OCI-LY3 (cell line): ENCODE measurements at regions not wholly inside any gene's neighbourhood (a gene's known extent, or its start where the extent isn't known, plus 50 kb on each side); places are given as distances from the start of the nearest gene placed in this dataset.

ENCODE experiments used
- H2AFZ ChIP-seq: fragments of 200-600, 300-600 bp; shearing (Covaris generic); 2 replicates; pipeline ENCODE4 v1.6.0; 2014; ENCODE audit warnings: antibody characterized with exemption, low read depth, low read length
- H3K27ac ChIP-seq: fragments of 200-600, 300-600 bp; sonication (generic); 2 replicates; pipeline ENCODE4 v1.5.1; 2014; ENCODE audit warnings: mild to moderate bottlenecking, low read length, moderate library complexity, mixed read lengths
- H3K27me3 ChIP-seq: fragments of 200-600, 300-600 bp; sonication (generic); 2 replicates; pipeline ENCODE4 v1.6.1; 2014; ENCODE audit warnings: low read depth, low read length, mixed read lengths
- H3K36me3 ChIP-seq: fragments of 200-600, 300-600 bp; sonication (generic); replicated peaks from 2 replicates; pipeline ENCODE3; 2014; ENCODE audit warnings: low read depth, low read length, mixed read lengths
- H3K4me1 ChIP-seq: fragments of 300-600, 200-600 bp; sonication (generic); 2 replicates; pipeline ENCODE4 v1.6.1; 2014; ENCODE audit warnings: low read length, mixed read lengths
- H3K4me2 ChIP-seq: fragments of 200-600, 300-600 bp; sonication (generic); 2 replicates; pipeline ENCODE4 v1.6.1; 2014; ENCODE audit warnings: low read length, mixed read lengths
- H3K4me3 ChIP-seq: fragments of 300-600, 200-600 bp; sonication (generic); 2 replicates; pipeline ENCODE4 v1.5.1; 2014; ENCODE audit warnings: antibody characterized with exemption, mild to moderate bottlenecking, low read length, moderate library complexity
- H3K79me2 ChIP-seq: fragments of 300-600, 200-600 bp; shearing (Covaris generic); 2 replicates; pipeline ENCODE4 v1.6.1; 2014; ENCODE audit warnings: mild to moderate bottlenecking, low read length, mixed read lengths
- H3K9ac ChIP-seq: fragments of 300-600, 200-600 bp; shearing (Covaris generic); 2 replicates; pipeline ENCODE4 v1.6.0; 2014; ENCODE audit warnings: mild to moderate bottlenecking, low read length, moderate library complexity
- H3K9me3 ChIP-seq: fragments of 200-600, 300-600 bp; shearing (Covaris generic); 2 replicates; pipeline ENCODE4 v1.6.1; 2014; ENCODE audit warnings: low read length, mixed read lengths; ENCODE audit not compliant: insufficient read depth
- H4K20me1 ChIP-seq: fragments of 200-600, 300-600 bp; sonication (generic); 2 replicates; pipeline ENCODE4 v1.6.1; 2016; ENCODE audit warnings: low read length, mixed read lengths; ENCODE audit not compliant: insufficient read depth
- EZH2phosphoT487 ChIP-seq: fragments of 200-600 bp; shearing (Covaris generic); IDR thresholded peaks from 2 replicates; pipeline ENCODE4 v1.6.1; 2018; ENCODE audit warnings: antibody characterized with exemption, mixed run types, low read depth
- TF ChIP-seq, protein P1 (sequence below): fragments of 200-600, 300-600 bp; sonication (generic); IDR thresholded peaks from 2 replicates; pipeline ENCODE4 v1.5.1; 2014; ENCODE audit warnings: antibody characterized with exemption, low read length, low read depth

DNA sequence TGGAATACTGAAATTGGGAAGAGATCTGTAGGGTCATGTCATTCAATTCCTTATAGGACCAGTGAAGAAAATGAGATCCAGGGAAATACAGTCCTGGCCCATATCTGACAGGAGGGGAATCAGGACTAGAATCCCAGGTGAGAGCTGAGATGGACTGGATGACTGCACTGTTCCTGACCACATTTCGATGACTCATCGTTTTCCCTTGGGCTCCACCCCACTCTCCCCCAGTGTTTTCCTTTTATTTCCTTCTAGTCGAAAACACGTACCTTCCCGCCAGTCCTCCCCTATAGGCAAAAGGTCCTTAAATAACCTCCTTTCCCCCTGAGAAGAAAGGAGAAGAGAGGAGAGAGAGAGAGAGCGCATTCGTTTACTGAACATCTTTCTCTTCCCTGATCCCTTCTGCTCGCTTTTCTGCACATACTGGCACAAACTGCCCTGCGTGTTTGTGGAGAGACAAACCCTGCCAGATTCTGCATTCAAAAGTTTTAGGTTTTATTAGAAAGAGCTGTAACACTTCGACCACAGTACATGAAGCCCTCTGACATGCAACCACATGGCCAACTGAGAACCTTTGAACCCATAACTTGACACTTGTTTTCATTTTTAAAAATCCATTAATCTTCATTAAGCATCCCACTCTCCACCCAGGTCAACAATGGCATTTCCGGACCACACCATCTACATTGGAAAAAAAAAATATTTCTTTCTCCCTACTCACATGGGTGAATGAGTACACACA is 565.7 kb downstream of the METTL15 start:
- peak overlapping the region; percentile 29; the same call in 1 of the 2 replicates for H3K4me2 ChIP-seq
- no peaks in the 10 kb centered on the region for H3K27me3 ChIP-seq
- H3K4me1 ChIP-seq, result peaks cover 22% of the 10 kb centered on the region
- H3K27ac ChIP-seq, result no peak overlapping the region
- H3K36me3 ChIP-seq, result no peaks in the 10 kb centered on the region
- H3K79me2 ChIP-seq, result no peaks in the 10 kb centered on the region
- TF ChIP-seq, protein P1, sequence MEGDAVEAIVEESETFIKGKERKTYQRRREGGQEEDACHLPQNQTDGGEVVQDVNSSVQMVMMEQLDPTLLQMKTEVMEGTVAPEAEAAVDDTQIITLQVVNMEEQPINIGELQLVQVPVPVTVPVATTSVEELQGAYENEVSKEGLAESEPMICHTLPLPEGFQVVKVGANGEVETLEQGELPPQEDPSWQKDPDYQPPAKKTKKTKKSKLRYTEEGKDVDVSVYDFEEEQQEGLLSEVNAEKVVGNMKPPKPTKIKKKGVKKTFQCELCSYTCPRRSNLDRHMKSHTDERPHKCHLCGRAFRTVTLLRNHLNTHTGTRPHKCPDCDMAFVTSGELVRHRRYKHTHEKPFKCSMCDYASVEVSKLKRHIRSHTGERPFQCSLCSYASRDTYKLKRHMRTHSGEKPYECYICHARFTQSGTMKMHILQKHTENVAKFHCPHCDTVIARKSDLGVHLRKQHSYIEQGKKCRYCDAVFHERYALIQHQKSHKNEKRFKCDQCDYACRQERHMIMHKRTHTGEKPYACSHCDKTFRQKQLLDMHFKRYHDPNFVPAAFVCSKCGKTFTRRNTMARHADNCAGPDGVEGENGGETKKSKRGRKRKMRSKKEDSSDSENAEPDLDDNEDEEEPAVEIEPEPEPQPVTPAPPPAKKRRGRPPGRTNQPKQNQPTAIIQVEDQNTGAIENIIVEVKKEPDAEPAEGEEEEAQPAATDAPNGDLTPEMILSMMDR, result no peak
- TF ChIP-seq EZH2phosphoT487, result no peak
- no peaks in the 10 kb centered on the region for H3K9me3 ChIP-seq
- H4K20me1 ChIP-seq, result no peaks in the 10 kb centered on the region
- H2AFZ ChIP-seq, result no peak overlapping the region
- H3K4me3 ChIP-seq, result no peak overlapping the region
- H3K9ac ChIP-seq, result no peak overlapping the region

DNA sequence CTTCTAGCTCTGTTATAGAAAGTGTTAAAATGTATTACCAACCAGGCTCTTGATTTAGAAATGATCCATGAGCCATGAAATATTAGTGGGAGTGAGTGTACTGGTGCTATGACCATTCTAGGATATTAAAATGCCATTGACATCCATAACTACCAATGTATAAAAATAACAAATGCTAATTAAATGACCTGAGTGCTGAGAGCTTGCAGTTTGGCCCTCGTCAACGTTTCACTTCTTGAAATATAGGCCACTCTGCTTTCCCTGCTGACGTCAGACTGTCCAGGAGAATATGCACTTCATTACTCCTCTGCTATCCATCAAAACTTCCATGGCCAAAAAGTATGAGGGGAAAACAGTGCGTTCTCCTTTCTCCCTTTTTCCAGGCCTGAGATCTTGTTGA is 563.1 kb downstream of the METTL15 start:
- peaks cover 22% of the 10 kb centered on the region for H3K4me1 ChIP-seq
- no peaks in the 10 kb centered on the region for H3K9me3 ChIP-seq
- H3K4me3 ChIP-seq, result no peak overlapping the region
- H3K27ac ChIP-seq, result no peak overlapping the region
- no peak overlapping the region for H3K4me2 ChIP-seq
- H2AFZ ChIP-seq, result no peak overlapping the region
- no peak overlapping the region for H3K9ac ChIP-seq
- H4K20me1 ChIP-seq, result no peaks in the 10 kb centered on the region
- no peaks in the 10 kb centered on the region for H3K36me3 ChIP-seq
- H3K79me2 ChIP-seq, result no peaks in the 10 kb centered on the region
- TF ChIP-seq EZH2phosphoT487, result no peak
- TF ChIP-seq, protein P1, result no peak
- H3K27me3 ChIP-seq, result no peaks in the 10 kb centered on the region

DNA sequence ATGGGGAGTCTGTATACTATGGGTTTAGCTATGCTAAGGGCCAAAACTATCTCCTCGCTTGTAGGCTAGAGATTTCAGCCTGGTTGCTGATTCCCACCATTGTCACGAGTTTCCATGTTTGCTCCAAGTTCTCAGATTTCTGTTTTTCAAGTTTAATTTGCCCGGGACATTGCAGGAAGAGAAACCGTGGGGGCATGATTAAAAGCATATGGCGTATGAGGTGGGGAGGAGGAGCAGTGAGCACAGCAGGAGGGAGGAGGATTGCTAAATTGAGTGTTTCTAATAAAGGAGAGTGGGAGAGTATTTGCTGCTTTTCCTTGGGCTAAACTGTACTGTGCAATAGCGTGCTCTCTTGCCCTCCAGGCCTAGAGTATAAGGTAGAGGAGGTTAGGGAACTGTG is 558.4 kb downstream of the METTL15 start:
- no peak overlapping the region for H3K27ac ChIP-seq
- H3K79me2 ChIP-seq, result no peaks in the 10 kb centered on the region
- TF ChIP-seq EZH2phosphoT487, result no peak
- TF ChIP-seq, protein P1, result no peak
- H3K4me3 ChIP-seq, result no peak overlapping the region
- H3K27me3 ChIP-seq, result no peaks in the 10 kb centered on the region
- peaks cover 5% of the 10 kb centered on the region for H3K4me1 ChIP-seq
- H4K20me1 ChIP-seq, result no peaks in the 10 kb centered on the region
- no peak overlapping the region for H3K4me2 ChIP-seq
- H3K36me3 ChIP-seq, result no peaks in the 10 kb centered on the region
- no peak overlapping the region for H2AFZ ChIP-seq
- no peaks in the 10 kb centered on the region for H3K9me3 ChIP-seq
- no peak overlapping the region for H3K9ac ChIP-seq

DNA sequence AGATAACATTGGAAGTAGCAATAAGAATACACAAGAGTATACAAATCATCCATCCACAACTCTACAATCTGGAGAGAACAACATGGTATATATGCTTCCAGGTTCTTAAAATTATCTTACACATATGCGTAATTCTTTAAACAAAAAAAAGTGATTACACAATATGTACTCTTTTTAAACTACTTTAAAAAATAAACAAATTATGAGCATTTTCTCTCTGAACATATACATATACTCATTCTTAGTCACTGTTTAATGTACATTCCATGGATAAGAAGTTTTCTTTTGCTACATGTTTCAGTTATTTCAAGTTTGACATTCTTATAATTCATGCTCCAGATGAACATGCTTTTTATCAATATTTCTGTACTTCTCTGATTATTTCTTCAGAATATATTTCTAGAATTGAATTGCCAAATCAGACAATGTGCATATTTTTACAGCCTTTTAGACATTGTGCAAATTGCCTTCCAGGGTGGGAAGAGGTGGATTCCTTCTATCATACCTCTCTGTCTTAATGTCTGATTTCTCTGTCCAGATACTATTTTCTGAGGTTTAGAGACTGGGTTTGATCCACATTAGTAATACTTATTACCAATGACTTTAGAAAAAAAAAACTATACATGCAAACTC is 551.6 kb downstream of the METTL15 start:
- Histone ChIP-seq H3K79me2 (no peaks in the 10 kb centered on the region), H3K27ac (no peak overlapping the region), H2AFZ (no peak overlapping the region), H3K4me1 (peaks cover 16% of the 10 kb centered on the region), H3K4me2 (no peak overlapping the region), H3K9me3 (no peaks in the 10 kb centered on the region), H3K4me3 (no peak overlapping the region), H3K36me3 (no peaks in the 10 kb centered on the region), H4K20me1 (no peaks in the 10 kb centered on the region), H3K27me3 (no peaks in the 10 kb centered on the region), H3K9ac (no peak overlapping the region)
- TF ChIP-seq EZH2phosphoT487, result no peak
- TF ChIP-seq, protein P1, result no peak
